ENCODE measurements at regions not wholly inside any gene's neighbourhood (a gene's known extent, or its start where the extent isn't known, plus 50 kb on each side); places are given as distances from the start of the nearest gene placed in this dataset.

DNA sequence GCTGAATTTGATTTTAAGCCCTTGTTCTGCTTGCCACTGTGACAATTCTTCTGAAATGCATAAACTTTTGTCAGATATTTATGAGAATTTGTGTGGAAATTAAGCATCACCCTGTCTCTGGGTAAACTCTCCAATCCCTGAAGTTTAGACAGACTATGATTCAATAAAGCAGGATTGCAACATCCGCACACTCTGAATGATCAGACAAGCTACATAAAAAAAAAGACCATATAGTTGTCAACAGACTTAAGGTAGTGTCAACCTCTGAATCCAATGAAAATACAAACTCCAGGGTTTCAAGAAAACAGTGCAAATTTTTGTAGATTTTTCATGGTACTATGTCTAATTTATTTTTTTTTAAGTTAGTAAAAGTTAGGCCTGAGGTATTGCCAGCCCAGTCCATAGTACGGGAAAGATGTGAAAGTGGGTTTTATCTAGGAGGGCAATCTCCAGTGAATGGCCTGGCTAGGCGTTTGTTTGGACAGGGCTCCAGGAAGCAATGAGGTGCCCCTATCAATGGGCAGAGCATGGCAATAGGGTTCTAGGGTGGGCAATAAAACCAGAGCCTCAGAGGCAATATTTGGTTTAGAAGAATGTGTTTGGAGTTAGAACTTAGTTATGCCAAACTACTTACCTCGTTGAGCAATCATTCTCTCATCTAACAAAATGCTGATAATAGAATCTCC, 762.6 kb upstream of the SEMA6A start:
- Mint-ChIP-seq H3K27ac (no peak overlapping the region), H3K4me3 (no peak overlapping the region), H3K27me3 (ENCODE audit: low read depth) (no peaks in the 10 kb centered on the region), H3K9me3 (peaks cover 22% of the 10 kb centered on the region), H3K36me3 (peaks cover 7% of the 10 kb centered on the region), H3K4me1 (0 out of 2 replicates have a peak, but pooled peaks cover 2% of the 10 kb centered on the region)
- no peak for TF ChIP-seq PRDM15 (CRISPR knock-in tag; IDR thresholded peaks at IDR 0.05)
- TF ChIP-seq ATF1 (CRISPR knock-in tag; IDR thresholded peaks at IDR 0.05) = no peak
- TF ChIP-seq, protein P1, sequence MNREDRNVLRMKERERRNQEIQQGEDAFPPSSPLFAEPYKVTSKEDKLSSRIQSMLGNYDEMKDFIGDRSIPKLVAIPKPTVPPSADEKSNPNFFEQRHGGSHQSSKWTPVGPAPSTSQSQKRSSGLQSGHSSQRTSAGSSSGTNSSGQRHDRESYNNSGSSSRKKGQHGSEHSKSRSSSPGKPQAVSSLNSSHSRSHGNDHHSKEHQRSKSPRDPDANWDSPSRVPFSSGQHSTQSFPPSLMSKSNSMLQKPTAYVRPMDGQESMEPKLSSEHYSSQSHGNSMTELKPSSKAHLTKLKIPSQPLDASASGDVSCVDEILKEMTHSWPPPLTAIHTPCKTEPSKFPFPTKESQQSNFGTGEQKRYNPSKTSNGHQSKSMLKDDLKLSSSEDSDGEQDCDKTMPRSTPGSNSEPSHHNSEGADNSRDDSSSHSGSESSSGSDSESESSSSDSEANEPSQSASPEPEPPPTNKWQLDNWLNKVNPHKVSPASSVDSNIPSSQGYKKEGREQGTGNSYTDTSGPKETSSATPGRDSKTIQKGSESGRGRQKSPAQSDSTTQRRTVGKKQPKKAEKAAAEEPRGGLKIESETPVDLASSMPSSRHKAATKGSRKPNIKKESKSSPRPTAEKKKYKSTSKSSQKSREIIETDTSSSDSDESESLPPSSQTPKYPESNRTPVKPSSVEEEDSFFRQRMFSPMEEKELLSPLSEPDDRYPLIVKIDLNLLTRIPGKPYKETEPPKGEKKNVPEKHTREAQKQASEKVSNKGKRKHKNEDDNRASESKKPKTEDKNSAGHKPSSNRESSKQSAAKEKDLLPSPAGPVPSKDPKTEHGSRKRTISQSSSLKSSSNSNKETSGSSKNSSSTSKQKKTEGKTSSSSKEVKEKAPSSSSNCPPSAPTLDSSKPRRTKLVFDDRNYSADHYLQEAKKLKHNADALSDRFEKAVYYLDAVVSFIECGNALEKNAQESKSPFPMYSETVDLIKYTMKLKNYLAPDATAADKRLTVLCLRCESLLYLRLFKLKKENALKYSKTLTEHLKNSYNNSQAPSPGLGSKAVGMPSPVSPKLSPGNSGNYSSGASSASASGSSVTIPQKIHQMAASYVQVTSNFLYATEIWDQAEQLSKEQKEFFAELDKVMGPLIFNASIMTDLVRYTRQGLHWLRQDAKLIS (CRISPR knock-in tag; IDR thresholded peaks at IDR 0.05; ENCODE audit: borderline replicate concordance) = no peak
- no peak for TF ChIP-seq NFYB (CRISPR knock-in tag; conservative IDR thresholded peaks at IDR 0.05; ENCODE audit: low read depth)
- TF ChIP-seq CDX4 (CRISPR knock-in tag; IDR thresholded peaks at IDR 0.05; ENCODE audit: borderline replicate concordance) = no peak
- TF ChIP-seq MAX (CRISPR knock-in tag; IDR thresholded peaks at IDR 0.05) = no peak
- no peak for TF ChIP-seq ZNF671 (CRISPR knock-in tag; IDR thresholded peaks at IDR 0.05)
- no peak for TF ChIP-seq TEAD4 (CRISPR knock-in tag; IDR thresholded peaks at IDR 0.05)
- TF ChIP-seq GABPB1 (CRISPR knock-in tag; IDR thresholded peaks at IDR 0.05) = no peak
- no peak for TF ChIP-seq ZNF232 (CRISPR knock-in tag; IDR thresholded peaks at IDR 0.05)
- TF ChIP-seq KAT7 (CRISPR knock-in tag; IDR thresholded peaks at IDR 0.05; ENCODE audit: borderline replicate concordance) = no peak
- no peak for TF ChIP-seq FOXP1 (CRISPR knock-in tag; IDR thresholded peaks at IDR 0.05; ENCODE audit: borderline replicate concordance)
- TF ChIP-seq NFE2L1 (CRISPR knock-in tag; IDR thresholded peaks at IDR 0.05) = no peak
- TF ChIP-seq ATF2 (CRISPR knock-in tag; IDR thresholded peaks at IDR 0.05; ENCODE audit: borderline replicate concordance, low read depth) = no peak
- no peak for TF ChIP-seq NR2C2 (CRISPR knock-in tag; IDR thresholded peaks at IDR 0.05)
- no peak for TF ChIP-seq CBFB (CRISPR knock-in tag; IDR thresholded peaks at IDR 0.05; ENCODE audit: low read depth)
- no peak for TF ChIP-seq IRF2 (CRISPR knock-in tag; IDR thresholded peaks at IDR 0.05; ENCODE audit: borderline replicate concordance, low read depth)
- no peak for TF ChIP-seq NFATC4 (CRISPR knock-in tag; IDR thresholded peaks at IDR 0.05)
- TF ChIP-seq USF1 (CRISPR knock-in tag; IDR thresholded peaks at IDR 0.05) = no peak
- ATAC-seq (no peak), DNase-seq (ENCODE audit: low spot score) (no peak)
- POLR2A ChIA-PET = no interaction called here
- CTCF ChIA-PET = no interaction called here
